Endothelial cell of umbilical vein (primary cell): ENCODE measurements at regions not wholly inside any gene's neighbourhood (a gene's known extent, or its start where the extent isn't known, plus 50 kb on each side); places are given as distances from the start of the nearest gene placed in this dataset.

Experiments
- BruUV-seq: library from RNA; stranded (reverse); fragments of 400-500 nt; replicated peaks from 2 replicates; lab custom pipeline; 2021; lab: Mats Ljungman, UMichigan
- CTCF ChIA-PET: fragments of 300-600, 350-600 bp; sonication (Branson Sonifier 250); formaldehyde crosslinking; loops from one replicate; lab custom pipeline; 2021; ENCODE audit warnings: antibody characterized with exemption, inconsistent platforms; lab: Charles Lee
- POLR2A ChIA-PET: fragments of 300-600, 350-600 bp; sonication (Branson Sonifier 250); formaldehyde crosslinking; loops from one replicate; lab custom pipeline; 2021; ENCODE audit warnings: antibody characterized with exemption, inconsistent platforms; lab: Charles Lee
- DNase-seq: peaks from one replicate; pipeline ENCODE4 v3.0.0-alpha.2; 2011; ENCODE audit warnings: low read depth, low spot score
- FAIRE-seq: peaks from 2 replicates; lab custom pipeline; 2011; peaks lifted over from hg19 to GRCh38; lab: Jason Lieb, UNC
- H2AFZ ChIP-seq: 2 replicates; pipeline ENCODE4 v1.6.0; 2012; ENCODE audit warnings: low read depth, low read length, control low read depth, inconsistent platforms
- H3K27ac ChIP-seq: 2 replicates; pipeline ENCODE4 v1.5.1; 2011; ENCODE audit warnings: low read depth, mild to moderate bottlenecking, control low read depth, low read length, moderate library complexity; ENCODE audit not compliant: insufficient read depth
- H3K27me3 ChIP-seq, 2 experiments: 2 replicates each; pipeline versions ENCODE4 v1.6.0 to v1.6.1; 2011; ENCODE audit warnings: low read length in 2 of 2, mixed read lengths in 1 of 2; ENCODE audit not compliant: control insufficient read depth in 2 of 2, insufficient read depth in 2 of 2
- H3K36me3 ChIP-seq, 2 experiments: 2 replicates in 1 of 2; 3 replicates in 1 of 2; pipeline ENCODE4 v1.5.1; 2011; ENCODE audit warnings: low read length in 2 of 2, mild to moderate bottlenecking in 1 of 2, moderate library complexity in 1 of 2; ENCODE audit not compliant: control insufficient read depth in 2 of 2, insufficient read depth in 2 of 2; ENCODE audit errors: extremely low read depth in 1 of 2
- H3K4me1 ChIP-seq: 3 replicates; pipeline ENCODE4 v1.5.1; 2011; ENCODE audit warnings: mild to moderate bottlenecking, low read length; ENCODE audit not compliant: control insufficient read depth, insufficient read depth; ENCODE audit errors: extremely low read depth
- H3K4me2 ChIP-seq: 2 replicates; pipeline ENCODE4 v1.6.1; 2011; ENCODE audit warnings: low read length, control low read depth, mixed read lengths; ENCODE audit not compliant: insufficient read depth
- H3K4me3 ChIP-seq, 3 experiments: fragments of 200-600 bp in 1 of 3; sonication (generic), shearing (Covaris generic) in 1 of 3; replicated peaks in 1 of 3; 2 replicates each; pipeline ENCODE4 v1.5.1; 2011 to 2016; ENCODE audit warnings: control low read depth in 3 of 3, low read length in 3 of 3, mild to moderate bottlenecking in 2 of 3, inconsistent platforms in 1 of 3, low read depth in 1 of 3, moderate library complexity in 1 of 3; ENCODE audit not compliant: insufficient read depth in 1 of 3
- H3K79me2 ChIP-seq: 2 replicates; pipeline ENCODE4 v1.6.0; 2012; ENCODE audit warnings: low read length, inconsistent platforms; ENCODE audit not compliant: control insufficient read depth, insufficient read depth
- H3K9ac ChIP-seq: replicated peaks from 2 replicates; pipeline ENCODE3; 2011; ENCODE audit warnings: low read length, control low read depth; ENCODE audit not compliant: insufficient read depth; ENCODE audit errors: extremely low read depth
- H3K9me1 ChIP-seq: replicated peaks from 3 replicates; pipeline ENCODE4 v1.6.0; 2011; ENCODE audit warnings: mild to moderate bottlenecking, low read length; ENCODE audit not compliant: control insufficient read depth, insufficient read depth; ENCODE audit errors: extremely low read depth
- H3K9me3 ChIP-seq: replicated peaks from 2 replicates; pipeline ENCODE4 v1.5.1; 2012; ENCODE audit warnings: low read length, inconsistent platforms; ENCODE audit not compliant: control insufficient read depth, insufficient read depth
- H4K20me1 ChIP-seq: replicated peaks from 2 replicates; pipeline ENCODE3; 2011; ENCODE audit warnings: mild to moderate bottlenecking, low read length; ENCODE audit not compliant: control insufficient read depth, insufficient read depth; ENCODE audit errors: extremely low read depth
- CTCF ChIP-seq, 2 donors: IDR thresholded peaks; 1 replicate in 1 of 2; 2 replicates in 1 of 2; pipeline ENCODE4 v1.5.1; 2011; ENCODE audit warnings: low read length in 2 of 2, mild to moderate bottlenecking in 2 of 2, moderate library complexity in 2 of 2, control low read depth in 1 of 2, inconsistent platforms in 1 of 2, low read depth in 1 of 2; ENCODE audit not compliant: insufficient read depth in 1 of 2; ENCODE audit errors: extremely low read depth in 1 of 2
- EZH2 ChIP-seq: IDR thresholded peaks from 2 replicates; pipeline ENCODE4 v1.6.1; 2012; ENCODE audit warnings: borderline replicate concordance, low read depth, mild to moderate bottlenecking, moderate library complexity, low read length, inconsistent platforms; ENCODE audit not compliant: severe bottlenecking
- FOS ChIP-seq: IDR thresholded peaks from 2 replicates; pipeline ENCODE4 v1.6.1; 2011; ENCODE audit warnings: mild to moderate bottlenecking, low read length, moderate library complexity, borderline replicate concordance; ENCODE audit not compliant: insufficient read depth
- GATA2 ChIP-seq: IDR thresholded peaks from 2 replicates; pipeline ENCODE4 v1.7.0; 2011; ENCODE audit warnings: low read depth, mild to moderate bottlenecking, moderate library complexity, mixed read lengths, low read length; ENCODE audit not compliant: insufficient read length, insufficient read depth
- JUN ChIP-seq: IDR thresholded peaks from 2 replicates; pipeline ENCODE4 v1.6.1; 2011; ENCODE audit warnings: borderline replicate concordance, low read depth; ENCODE audit not compliant: insufficient read length, insufficient read depth
- MAX ChIP-seq: IDR thresholded peaks from 2 replicates; pipeline ENCODE4 v1.6.1; 2011; ENCODE audit not compliant: insufficient read depth, insufficient read length
- MYC ChIP-seq: IDR thresholded peaks from one replicate; pipeline ENCODE4 v1.6.1; 2011; ENCODE audit warnings: mild to moderate bottlenecking, low read depth, low read length
- POLR2A ChIP-seq: IDR thresholded peaks from 2 replicates; pipeline ENCODE4 v1.6.1; 2012; ENCODE audit warnings: low read depth, mild to moderate bottlenecking, control low read depth, low read length
- POLR2AphosphoS5 ChIP-seq: IDR thresholded peaks from 2 replicates; pipeline ENCODE4 v1.6.1; 2012; ENCODE audit warnings: low read depth, mild to moderate bottlenecking, control low read depth, low read length, moderate library complexity; ENCODE audit not compliant: insufficient read depth
- dilution Hi-C: fragments of 300-500 bp; cut with MboI; formaldehyde crosslinking; loops from one replicate; pipeline ENCODE4 v1.15.0; 2019; ENCODE audit warnings: low sequenced_read_pairs; ENCODE audit not compliant: extremely low pct_ligation_motif_present
- intact Hi-C: fragments of 100-400 bp; cut with micrococcal nuclease; formaldehyde crosslinking; loops from one replicate; pipeline ENCODE4 v1.10.0; 2022

- TF ChIP-seq MYC, result no peak
- no peak for TF ChIP-seq FOS
- TF ChIP-seq EZH2, result no peak
- TF ChIP-seq GATA2, result no peak
- TF ChIP-seq CTCF (IDR thresholded peaks at IDR 0.05; ENCODE audit: extremely low read depth in 1 of 2, insufficient read depth in 1 of 2, low read depth in 1 of 2, low read length in 2 of 2), result no peak
- no peak for TF ChIP-seq JUN
- TF ChIP-seq MAX, result no peak
- TF ChIP-seq POLR2A, result no peak
- no peak for TF ChIP-seq POLR2AphosphoS5
- ChIA-PET CTCF (no interaction called here), POLR2A (no interaction called here)
- Histone ChIP-seq H3K27ac (no peak overlapping the region), H3K36me3 (no peaks in the 10 kb centered on the region), H3K4me1 (no peaks in the 10 kb centered on the region), H4K20me1 (no peaks in the 10 kb centered on the region), H3K27me3 (no peaks in the 10 kb centered on the region), H2AFZ (no peak overlapping the region), H3K9ac (no peak overlapping the region), H3K4me2 (no peak overlapping the region), H3K79me2 (no peaks in the 10 kb centered on the region), H3K9me1 (no peaks in the 10 kb centered on the region), H3K9me3 (no peaks in the 10 kb centered on the region), H3K4me3 (no peak overlapping the region)
- BruUV-seq, result no TSS peak
- FAIRE-seq, result no peak
- intact Hi-C loops (no loop called here), dilution Hi-C loops (no loop called here)
- no peak for DNase-seq
Observed at GRCh38 chr4:12239897-12240636, 811.4 kb upstream of the HS3ST1 start.
